ENCODE measurements at regions not wholly inside any gene's neighbourhood (a gene's known extent, or its start where the extent isn't known, plus 50 kb on each side); places are given as distances from the start of the nearest gene placed in this dataset.

GRCh38 chr20:63056236-63057170, 49.7 kb upstream of the BHLHE23 start:
- DNase-seq (ENCODE audit: low read depth) = no peak
